Central memory CD4-positive, alpha-beta T cell (primary cell): ENCODE measurements at regions not wholly inside any gene's neighbourhood (a gene's known extent, or its start where the extent isn't known, plus 50 kb on each side); places are given as distances from the start of the nearest gene placed in this dataset.

Experiments used
- DNase-seq: peaks from one replicate; pipeline ENCODE4 v3.0.0; 2022

DNA sequence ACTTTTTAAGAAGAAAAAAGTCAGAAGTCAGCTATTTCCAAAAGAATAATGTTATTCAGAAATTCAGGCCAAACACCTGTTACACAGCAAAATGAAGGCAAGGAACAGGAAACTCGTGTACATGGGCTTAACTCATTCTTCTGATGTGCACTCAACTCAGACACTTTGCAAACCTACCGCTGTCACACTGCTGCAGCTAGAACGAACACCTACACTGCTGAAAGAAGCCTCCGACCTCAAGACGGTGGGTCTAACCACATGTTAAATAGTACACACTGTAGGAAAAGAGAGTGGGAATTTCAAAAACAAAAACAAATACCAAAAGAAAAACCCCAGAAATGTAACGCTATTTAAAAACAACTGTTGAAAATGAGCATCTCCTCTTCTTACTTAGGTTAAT lies 384.5 kb downstream of the IRX1 start:
- no peak for DNase-seq

DNA sequence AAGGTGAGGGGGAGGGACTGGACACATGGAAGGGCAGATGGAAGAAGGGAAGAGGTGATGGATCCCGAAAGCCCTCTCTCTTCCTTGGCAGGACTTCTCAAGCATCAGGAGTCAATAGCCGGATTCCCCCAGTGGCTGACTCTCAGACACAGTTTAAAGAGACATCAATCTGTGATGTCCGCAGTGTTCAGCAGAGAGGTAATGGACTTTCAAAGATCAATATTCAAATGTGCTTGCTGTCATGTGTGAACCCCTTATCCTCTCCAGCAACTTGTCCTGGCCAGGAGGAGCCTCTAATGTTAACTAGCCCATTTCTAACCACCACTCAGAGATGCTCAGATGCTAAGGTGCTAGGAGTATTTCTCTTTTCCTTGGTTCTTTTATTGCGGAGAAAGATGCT lies 392.2 kb downstream of the IRX1 start:
- no peak for DNase-seq

DNA sequence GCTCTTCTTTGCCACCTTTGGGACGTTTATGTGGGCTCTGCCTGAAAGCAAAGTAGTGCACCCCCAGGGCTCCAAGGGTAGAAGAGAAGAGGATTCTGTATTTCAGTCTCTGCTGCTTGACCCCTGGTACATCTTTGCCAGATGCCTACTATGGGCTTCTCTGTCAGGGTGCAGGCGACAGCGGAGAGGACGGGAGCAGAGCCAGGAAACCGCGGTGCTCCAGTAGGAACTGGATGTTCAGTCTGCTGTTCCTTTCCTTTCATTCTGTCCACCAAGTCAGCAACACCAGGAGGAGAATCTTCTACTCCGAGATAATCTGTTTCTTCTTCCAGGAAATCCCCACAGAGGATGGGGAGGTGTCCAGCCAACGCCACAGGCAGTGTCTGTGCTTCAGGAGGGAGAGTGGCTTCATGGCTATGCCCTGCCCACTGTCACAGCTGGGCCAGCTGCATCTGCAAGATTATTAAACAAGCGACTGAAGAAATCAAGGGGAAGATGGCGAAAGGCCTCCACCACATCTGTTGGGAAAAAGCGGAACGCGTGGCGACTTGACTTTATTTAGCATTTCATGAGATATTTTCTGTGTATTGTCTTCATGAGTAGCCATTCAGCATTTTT lies 398.3 kb downstream of the IRX1 start:
- no peak for DNase-seq

DNA sequence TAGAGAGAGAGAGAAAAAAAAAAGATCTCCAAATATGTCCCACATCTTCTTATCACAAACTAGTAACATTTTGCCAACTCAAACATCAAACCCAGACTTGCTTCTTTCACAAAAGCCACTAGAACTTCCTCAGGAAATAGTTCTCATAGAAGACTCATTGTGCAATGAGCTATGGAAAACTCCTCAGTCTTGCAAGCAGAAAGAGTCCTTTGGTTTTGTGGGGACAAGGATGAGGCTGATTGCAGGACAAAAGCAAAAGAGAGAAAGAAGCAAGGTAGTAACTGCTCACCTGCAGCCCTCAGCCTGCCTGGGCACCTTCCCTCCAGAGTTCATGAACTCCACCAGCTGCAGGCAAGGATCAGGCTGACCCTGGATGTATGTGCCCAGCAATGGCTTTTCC lies 399.0 kb downstream of the IRX1 start:
- no peak for DNase-seq

DNA sequence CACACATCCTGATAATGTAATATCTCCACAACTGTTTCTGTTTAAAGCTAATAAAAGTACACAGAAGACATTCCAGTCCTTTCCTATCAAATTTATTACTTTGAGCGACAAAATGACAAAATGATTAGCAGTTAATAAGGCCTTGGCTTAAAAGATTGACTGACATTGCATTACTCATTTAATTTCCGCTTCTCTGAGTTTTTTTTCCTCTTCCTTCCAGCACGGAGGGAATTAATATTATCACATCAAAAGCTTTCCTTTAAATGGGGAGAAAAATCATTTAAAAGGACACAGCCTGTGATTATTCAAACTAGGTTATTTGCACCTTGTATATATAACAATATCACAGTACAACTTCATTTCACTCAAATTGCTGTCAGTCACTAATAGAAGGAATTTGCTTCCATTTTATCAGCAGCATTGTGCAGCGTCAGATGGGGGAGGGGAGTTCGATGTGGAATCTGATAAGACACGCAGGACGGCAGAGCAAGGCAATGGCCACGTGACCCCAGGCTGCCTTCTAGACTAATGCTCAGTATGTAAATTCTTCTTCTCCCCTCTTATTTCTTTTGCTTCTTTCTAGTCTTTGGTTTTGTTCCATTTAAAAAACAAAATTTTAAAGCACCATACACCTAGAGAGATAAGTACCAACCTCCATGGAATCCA lies 400.5 kb downstream of the IRX1 start:
- no peak for DNase-seq

DNA sequence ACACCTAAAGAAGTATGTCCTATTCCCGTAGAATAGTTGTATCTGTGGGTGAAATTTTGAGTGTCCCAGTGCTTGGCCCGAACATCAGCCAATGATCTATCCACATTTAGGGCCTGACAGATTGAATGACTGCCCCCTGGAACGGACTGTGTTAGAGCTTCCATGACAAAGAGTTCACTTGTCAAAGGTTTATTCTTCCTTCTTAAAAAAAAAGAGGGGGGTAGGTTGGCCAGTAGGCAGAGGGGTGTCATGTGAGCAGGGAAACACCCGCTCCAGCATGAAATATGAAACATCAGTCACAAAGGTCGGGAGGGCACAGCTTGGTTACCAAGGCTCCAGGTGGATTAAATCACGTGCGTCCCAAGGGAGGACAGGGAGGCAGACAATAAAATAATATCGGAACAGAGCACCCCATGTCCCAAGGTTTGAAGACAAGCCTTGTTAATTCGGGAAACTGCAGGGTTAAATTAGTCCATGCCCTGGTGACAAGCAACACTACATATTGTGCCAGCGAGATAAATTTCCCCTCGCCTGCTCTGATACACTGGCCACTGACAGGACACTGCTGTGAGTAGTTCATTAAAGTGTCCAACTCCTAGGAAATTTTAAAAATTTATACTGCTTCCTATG lies 401.2 kb downstream of the IRX1 start:
- DNase-seq = no peak

DNA sequence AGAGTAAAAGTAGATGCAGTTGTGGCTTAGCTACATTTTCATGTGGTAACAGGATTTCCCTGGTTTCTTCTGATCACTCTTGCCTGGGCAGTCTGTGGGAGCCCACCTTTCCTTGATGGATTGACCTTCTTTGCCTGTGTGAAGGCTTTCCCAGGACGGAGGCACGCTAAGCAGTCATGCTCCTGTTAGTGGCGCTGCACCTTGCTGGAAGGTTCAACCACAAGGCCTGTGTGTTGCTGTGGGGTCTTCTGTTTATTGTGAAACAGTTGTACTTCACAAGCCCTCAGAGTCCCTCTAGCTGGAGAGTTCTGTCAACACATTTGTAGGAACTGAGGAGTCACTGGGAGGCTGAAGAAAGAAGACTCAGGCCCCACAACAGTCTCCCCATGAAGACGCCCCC lies 402.0 kb downstream of the IRX1 start:
- no peak for DNase-seq

DNA sequence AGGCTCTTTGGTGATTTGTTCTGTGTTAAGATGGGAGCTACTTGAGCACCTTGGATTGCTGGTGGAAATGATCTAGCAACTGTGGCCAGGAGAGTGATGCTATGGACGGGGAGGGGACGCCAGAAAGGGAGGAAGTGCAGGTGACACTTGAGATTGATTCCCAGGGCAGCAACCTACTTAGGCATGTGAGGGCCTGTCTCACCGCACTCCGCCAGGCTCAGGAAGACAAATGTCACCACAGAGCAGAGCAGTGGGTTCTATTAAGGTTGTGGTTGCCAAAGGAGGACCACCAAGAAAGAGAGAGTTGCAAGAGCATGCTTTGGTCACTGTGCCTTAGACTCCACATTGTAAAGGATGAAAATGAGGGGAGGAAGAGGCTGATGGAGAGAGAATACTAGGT lies 404.3 kb downstream of the IRX1 start:
- no peak for DNase-seq

DNA sequence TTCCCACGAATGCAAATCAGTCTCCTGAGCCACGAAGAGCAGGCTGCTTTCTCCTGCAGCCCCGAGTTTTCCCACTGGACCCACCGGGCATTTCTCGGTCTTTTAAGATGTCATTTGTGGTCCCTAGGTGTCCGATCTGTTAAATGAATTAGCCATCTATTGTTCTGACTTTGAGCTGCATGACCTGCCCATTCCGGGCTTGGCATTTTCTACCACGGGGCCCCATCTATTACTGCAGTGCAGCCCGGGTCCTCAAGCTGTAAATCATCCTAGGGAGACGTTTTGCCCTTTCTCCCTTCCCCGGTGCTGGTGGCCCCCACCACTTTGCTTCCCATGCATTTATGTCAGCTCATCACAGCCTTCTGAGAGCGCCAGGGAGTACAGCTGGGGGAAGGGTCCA lies 405.4 kb downstream of the IRX1 start:
- no peak for DNase-seq

DNA sequence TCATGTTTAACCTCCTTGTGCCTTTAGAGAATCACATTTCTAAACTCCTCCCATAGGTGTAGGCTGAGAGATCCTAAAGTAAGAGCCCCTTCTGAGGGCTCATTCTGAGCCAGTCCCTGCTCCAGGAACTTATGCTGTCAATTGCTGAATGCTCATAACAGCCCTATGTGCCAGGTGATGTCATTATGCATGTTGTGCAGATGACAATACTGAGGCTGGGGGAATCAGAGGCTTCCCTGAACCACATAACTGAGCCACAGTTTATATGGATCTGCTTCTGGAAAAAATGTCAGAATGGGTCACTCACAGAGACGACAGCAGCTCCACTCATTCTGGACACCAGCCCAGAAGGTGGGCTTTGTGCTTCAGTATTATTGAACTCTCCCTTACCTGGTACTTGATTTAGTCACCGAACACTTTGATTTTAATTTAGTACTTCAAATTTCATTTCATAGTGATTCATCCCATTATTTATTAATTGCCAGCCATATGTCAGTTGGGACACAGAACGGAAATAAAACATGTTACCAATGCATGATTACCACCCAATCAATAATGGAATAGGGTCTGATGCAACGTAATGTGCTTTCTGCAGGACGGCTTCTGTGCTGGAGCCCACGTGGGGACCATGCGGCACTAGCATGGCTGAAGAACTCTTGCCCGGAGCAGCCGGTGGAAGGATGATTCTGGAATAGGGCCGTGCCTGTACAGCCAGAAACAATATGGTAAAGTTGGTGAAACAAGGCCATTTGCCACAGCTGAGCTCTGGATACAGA lies 406.3 kb downstream of the IRX1 start:
- DNase-seq = no peak

DNA sequence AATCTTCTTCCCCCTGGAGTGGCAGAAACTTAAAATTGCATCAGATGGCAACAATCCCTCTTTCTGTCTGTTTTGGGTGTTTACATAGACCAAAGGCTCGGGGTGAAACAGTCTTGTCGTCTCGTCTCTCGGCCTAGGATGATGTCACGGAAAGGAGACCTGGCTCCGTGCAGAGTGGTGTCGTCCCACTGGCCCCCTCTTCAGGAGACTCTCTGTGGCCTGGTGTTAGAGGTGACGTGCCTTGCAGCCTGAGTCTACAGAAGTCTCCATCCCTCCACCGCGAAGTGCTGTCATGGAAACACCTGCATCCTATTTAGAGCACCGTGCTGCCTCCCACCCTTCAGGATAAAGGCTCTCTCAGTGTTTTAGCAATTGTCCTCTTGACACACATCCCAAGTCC lies 409.7 kb downstream of the IRX1 start:
- DNase-seq = no peak

DNA sequence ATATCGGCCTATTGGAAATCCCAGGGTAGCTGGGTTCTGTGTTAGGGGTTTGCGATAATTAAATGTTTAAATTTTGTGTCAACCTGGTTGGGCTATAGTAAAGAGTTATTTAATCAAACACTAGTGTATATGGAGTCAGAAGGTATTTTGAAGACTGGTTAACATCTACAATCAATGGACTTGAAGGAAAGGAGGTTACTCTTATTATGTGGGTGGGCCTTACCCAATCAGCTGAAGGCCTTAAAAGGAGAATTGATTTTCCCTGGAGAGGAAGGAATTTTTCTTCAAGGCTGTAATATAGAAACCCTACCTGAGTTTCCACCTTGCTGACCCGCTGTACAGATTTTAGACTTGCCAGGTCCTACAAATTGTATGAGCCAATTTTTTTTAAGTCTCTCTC lies 411.4 kb downstream of the IRX1 start:
- no peak for DNase-seq

DNA sequence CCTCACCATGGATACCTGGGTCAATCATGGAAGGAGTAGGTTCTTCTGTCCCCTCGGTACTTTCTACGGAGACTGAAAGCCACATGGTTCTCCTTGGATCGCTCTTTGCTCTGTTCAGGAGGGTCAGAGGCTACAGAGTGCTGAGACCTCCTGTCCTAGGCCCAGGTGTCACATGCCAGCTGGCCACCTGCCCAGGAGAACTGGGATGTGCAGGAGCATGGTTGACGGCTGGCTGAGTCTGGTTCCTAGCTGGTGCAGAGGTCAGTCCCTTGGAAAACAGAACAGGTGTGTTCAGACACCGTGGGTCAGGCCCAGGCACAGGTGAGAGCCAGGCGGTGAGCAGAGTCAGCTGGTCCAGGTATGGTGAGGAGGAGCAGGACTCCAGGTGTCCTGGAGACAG lies 416.3 kb downstream of the IRX1 start:
- no peak for DNase-seq

DNA sequence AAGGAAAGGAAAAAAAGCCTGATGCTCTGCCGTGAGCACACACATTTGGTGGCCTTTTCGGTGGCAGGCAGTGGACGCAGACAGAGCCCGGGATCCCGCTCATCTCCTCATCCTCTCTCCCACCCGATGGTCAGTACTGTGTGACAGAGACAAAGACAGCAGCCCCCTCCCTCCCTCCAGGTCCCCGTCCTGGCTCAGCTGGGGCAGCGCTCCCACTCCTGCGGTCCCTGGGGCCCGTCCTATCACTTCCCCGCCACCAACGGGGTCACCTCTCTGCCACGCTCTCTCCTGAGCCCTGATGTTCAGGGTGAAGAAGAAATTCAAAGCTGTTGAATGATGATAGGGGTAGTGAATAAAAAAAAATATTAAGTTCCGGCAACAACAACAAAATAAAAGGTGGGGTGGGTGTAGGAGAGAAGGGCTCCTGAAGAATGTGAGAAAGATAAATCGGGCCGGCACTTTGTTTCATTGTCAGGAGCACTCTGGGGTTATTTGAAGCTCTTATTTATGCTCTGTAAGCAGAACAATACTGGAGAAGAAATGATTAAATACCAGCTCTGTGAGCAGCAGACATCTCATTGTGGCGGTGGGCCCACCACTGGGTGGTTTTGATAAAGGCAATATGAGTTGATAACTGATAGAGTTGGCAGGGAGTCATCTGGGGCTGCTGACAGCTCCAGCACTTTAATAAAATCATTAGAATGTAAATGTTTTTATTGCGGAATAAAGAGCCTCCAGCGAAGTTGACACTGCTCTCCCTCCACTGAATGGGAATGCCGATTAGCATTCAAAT lies 417.7 kb downstream of the IRX1 start:
- no peak for DNase-seq

DNA sequence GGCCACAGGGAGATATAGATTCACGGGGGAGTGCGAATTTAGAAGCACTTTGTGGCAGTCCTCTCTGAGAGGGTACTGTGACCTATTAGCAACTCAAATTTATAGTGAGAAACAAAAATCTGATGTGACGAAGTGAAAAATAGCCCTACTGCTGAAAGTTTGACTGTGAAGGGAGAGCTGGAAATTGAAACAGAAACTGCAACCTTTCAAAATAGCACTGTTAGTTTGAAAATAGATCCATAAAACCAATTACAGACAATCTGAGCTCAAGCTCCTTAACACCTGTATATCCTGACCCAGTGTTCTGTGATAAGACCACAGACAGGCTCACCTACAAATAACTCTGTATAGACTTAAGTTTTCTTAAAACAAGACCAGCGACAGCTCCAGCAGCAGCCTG lies 420.1 kb downstream of the IRX1 start:
- no peak for DNase-seq

DNA sequence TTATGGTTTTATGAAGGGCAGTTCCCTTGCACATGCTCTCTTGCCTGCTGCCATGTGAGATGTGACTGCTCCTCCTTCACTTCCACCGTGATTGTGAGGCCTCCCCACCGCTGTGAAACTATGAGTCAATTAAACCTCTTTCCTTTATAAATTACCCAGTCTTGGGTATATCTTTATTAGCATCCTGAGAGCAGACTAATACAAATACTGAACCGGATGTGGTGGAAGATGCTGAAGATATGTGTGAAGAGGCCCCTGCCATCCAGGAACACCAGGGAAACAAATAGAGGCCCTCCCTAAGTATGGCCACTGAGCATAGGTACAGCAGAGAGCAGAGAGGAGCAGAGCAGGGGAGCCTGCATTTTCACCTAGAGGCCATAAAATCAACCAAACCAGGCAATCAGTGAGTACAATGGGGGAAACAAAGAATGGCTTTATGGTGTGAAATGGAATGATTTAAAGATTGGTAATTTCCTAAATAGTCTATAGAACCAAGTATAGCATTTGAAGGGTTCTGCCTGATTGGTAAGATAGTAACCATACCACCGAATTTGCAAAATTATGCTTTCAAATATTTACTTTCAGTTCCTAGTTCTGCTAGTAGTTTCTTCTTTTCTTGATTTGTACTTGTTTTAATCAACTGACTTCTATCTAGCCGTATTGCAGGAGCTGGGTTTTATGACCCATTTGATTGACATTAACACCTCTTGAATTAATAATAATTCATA lies 421.6 kb downstream of the IRX1 start:
- no peak for DNase-seq

DNA sequence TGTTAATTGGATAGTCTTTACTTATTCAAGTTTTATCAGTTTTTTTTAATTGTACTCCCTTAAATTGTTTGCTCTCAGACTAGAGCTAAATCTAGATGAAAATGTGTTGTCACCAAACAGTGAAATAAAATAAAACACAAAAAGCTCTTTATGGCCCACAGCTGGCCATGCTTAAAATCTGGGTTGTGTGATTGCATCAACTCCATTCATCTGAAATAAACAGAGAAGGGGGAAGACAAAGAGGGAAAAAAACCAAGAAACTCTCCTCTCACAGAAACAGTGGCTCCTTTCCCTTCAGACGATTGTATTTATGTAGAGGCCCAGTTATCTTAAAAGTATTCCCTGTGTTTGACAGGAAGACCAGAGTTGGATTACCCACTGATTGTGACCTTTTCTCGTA lies 422.4 kb downstream of the IRX1 start:
- no peak for DNase-seq

DNA sequence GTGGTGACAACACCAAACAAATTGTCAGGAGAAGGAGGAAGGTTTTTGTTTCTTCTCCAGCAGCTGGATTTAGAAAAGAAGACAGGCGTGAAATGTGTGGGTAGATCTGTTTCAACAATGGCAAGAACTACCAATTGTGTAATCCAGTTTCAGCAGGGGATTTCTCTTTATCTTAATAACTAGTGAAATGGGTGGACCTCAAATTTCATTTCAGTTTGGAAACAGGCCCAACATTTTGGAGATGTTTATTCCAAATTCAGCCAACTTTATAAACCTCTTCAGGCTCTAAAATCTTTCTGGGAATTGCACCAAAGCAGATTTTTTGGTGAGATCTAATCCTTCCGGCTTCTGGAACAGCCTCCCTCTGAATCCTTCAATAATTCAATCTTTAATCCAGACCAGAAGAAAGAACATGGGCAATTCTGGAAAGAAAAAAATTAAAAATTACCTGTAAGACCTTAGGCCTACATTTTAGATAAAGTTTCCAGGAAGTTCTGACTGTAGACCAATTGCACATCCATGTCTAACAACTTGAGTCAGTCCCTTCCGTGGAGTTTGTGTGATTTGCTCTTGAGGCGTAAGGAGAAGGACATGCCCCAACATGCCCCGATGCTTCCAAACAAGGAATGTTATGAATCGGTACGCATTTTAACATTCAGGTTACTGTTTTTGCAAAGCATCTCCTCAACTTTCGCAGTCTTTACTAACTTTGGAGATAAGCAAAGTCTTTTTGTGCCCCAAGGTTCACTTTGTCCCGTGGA lies 423.6 kb downstream of the IRX1 start:
- no peak for DNase-seq

DNA sequence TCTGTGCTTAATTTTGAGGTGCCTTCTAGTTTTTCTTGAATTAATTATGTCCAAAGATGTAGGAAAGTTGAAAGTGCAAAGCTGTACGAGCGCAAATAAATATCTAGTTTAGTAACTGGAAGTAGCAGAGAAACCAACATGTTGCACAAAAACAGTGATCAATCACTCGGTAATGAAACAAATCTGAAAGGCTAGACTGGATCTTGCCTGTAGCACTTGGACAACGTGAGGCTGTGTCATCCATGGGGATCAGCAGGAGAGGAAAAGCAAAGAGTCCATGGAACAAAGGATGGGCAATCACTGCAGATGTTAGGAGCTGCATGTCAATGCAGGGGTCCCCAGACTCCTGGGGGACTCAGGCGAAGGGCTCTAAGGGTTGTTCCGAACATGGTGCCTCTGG lies 424.2 kb downstream of the IRX1 start:
- no peak for DNase-seq

DNA sequence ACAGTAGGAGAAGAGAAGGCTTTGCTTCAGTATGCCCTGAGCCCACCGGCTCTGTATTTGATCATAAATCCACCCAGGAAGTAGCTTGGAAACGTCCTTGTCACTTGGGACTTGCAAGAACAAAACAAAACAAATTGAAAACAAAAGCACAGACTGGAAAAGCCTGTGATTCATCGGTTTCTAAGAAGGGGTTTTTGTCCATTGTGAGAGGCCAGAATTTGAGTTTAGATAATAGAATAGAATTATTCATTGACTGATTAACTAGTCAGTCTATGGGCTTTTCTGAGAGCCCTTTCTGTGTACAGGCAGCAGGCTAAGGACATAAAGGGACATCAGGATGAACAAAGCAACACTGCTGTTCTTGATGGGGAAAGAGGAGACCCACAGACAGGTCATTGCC lies 424.8 kb downstream of the IRX1 start:
- DNase-seq = no peak

DNA sequence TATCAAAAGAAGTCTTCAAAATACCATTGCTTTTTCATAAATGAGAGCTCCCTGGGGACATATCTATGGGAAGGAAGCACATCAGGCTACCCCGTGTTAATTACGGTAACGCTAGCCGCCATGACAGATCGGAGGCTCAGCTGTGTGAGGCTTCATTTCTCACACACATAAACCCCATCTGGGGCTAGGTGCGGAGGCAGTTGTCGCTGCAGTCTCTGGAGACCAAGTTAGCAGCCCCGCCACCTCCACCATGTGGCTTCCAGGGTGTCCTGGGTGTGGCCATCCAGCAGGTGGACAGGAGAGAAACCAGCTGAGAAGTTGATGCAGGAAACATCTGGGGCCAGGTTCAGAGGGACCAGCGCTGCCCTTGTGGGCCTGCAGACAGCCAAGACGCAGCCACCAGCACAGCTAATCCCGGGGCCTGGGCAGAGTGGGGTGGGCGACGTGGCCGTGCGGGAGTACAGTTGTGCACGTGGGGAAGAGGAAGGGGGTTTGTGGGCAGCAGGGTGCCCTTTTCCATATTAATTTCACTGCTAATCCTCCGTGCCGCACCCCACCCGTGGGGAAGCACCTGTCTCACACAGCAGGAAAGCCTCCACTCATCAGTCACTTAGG lies 426.5 kb downstream of the IRX1 start:
- DNase-seq = no peak
